Neutrophil (primary cell): ENCODE measurements at regions not wholly inside any gene's neighbourhood (a gene's known extent, or its start where the extent isn't known, plus 50 kb on each side); places are given as distances from the start of the nearest gene placed in this dataset.
"Not testable (repeated sequence)": the region's sequence is repeated elsewhere in the genome, so short reads cannot be mapped to it uniquely, and the experiment has no call there.

ENCODE experiments used
- H3K27ac ChIP-seq: fragments of 200-600 bp; sonication (generic); 2 replicates; pipeline ENCODE4 v1.5.1; 2016; ENCODE audit warnings: mild to moderate bottlenecking, moderate library complexity
- H3K27me3 ChIP-seq: fragments of 200-600 bp; sonication (generic); 2 replicates; pipeline ENCODE4 v1.6.0; 2016; ENCODE audit warnings: mild to moderate bottlenecking
- H3K36me3 ChIP-seq: fragments of 200-600 bp; sonication (generic); 2 replicates; pipeline ENCODE4 v1.5.1; 2017
- H3K4me1 ChIP-seq, 2 experiments: fragments of 200-600 bp in 1 of 2; sonication (generic) in 1 of 2; 1 replicate in 1 of 2; 2 replicates in 1 of 2; pipeline versions ENCODE4 v1.5.1 to v1.6.1; 2013 to 2016; ENCODE audit warnings: low read depth in 1 of 2, low read length in 1 of 2, mild to moderate bottlenecking in 1 of 2, moderate library complexity in 1 of 2; ENCODE audit not compliant: control insufficient read depth in 1 of 2, insufficient read depth in 1 of 2
- H3K4me3 ChIP-seq, 2 experiments: fragments of 200-600 bp in 1 of 2; sonication (generic) in 1 of 2; 1 replicate in 1 of 2; 2 replicates in 1 of 2; pipeline ENCODE4 v1.5.1; 2013 to 2016; ENCODE audit warnings: low read depth in 1 of 2, low read length in 1 of 2, mild to moderate bottlenecking in 1 of 2, moderate library complexity in 1 of 2
- H3K9me3 ChIP-seq: fragments of 200-600 bp; sonication (generic); 2 replicates; pipeline ENCODE4 v1.5.1; 2016
- TF ChIP-seq, protein P1 (sequence below): fragments of 200-600 bp; sonication (generic); IDR thresholded peaks from 2 replicates; pipeline ENCODE4 v1.5.1; 2016; ENCODE audit warnings: antibody characterized with exemption

GRCh38 chr15:96138985-96139384 is 191.5 kb upstream of the NR2F2 start:
- Histone ChIP-seq H3K4me3 (no peak overlapping the region), H3K36me3 (no peaks in the 10 kb centered on the region), H3K27me3 (no peaks in the 10 kb centered on the region), H3K4me1 (no peaks in the 10 kb centered on the region), H3K27ac (no peak overlapping the region), H3K9me3 (no peaks in the 10 kb centered on the region)
- TF ChIP-seq, protein P1, sequence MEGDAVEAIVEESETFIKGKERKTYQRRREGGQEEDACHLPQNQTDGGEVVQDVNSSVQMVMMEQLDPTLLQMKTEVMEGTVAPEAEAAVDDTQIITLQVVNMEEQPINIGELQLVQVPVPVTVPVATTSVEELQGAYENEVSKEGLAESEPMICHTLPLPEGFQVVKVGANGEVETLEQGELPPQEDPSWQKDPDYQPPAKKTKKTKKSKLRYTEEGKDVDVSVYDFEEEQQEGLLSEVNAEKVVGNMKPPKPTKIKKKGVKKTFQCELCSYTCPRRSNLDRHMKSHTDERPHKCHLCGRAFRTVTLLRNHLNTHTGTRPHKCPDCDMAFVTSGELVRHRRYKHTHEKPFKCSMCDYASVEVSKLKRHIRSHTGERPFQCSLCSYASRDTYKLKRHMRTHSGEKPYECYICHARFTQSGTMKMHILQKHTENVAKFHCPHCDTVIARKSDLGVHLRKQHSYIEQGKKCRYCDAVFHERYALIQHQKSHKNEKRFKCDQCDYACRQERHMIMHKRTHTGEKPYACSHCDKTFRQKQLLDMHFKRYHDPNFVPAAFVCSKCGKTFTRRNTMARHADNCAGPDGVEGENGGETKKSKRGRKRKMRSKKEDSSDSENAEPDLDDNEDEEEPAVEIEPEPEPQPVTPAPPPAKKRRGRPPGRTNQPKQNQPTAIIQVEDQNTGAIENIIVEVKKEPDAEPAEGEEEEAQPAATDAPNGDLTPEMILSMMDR: no peak

DNA sequence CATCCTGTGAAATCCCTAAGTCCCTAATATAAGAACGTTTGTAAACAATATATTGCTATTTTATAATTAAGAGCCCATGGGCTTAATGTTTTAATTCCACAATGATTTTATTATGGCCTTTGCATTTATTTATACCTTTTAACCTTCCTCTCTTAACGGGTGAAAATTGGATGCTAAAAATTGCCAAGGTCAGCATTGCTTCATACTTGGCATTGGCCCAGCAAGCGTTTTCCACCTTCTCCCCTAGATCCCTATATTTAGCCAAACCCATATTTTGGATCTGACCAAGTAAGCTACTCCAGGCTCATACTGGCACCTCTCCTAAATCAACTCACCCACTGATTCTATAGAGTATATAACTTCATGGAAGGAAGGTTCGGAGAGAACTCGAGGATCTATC is 188.0 kb upstream of the NR2F2 start:
- H3K27ac ChIP-seq: no peak overlapping the region
- H3K36me3 ChIP-seq: no peaks in the 10 kb centered on the region
- H3K4me1 ChIP-seq: no peaks in the 10 kb centered on the region
- no peak overlapping the region for H3K4me3 ChIP-seq
- no peaks in the 10 kb centered on the region for H3K27me3 ChIP-seq
- TF ChIP-seq, protein P1: no peak
- H3K9me3 ChIP-seq: no peaks in the 10 kb centered on the region

GRCh38 chr15:96144734-96145133 is 185.8 kb upstream of the NR2F2 start:
- H3K4me3 ChIP-seq: no peak overlapping the region
- TF ChIP-seq, protein P1: no peak
- H3K36me3 ChIP-seq: no peaks in the 10 kb centered on the region
- no peak overlapping the region for H3K27ac ChIP-seq
- H3K9me3 ChIP-seq: no peaks in the 10 kb centered on the region
- no peaks in the 10 kb centered on the region for H3K4me1 ChIP-seq
- H3K27me3 ChIP-seq: no peaks in the 10 kb centered on the region

DNA sequence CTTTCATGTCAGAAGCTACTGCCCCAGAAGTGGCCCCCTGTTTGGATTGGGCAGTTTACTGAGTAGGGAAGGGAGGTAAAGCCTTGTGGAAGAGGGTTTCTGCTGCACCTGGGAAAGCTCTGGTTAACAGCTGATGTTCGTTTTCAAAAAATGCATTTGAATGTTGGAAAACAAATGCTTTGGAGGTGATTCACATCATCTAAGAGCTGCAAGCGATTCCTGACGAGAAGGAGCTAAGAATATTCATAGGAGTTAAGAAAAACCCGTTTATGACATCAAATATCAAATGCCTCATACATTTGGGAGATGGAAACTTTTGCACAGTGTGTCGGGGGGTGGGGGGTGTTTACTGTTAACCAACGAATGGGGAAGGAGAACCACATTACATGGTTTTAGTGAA is 183.8 kb upstream of the NR2F2 start:
- no peaks in the 10 kb centered on the region for H3K4me1 ChIP-seq

DNA sequence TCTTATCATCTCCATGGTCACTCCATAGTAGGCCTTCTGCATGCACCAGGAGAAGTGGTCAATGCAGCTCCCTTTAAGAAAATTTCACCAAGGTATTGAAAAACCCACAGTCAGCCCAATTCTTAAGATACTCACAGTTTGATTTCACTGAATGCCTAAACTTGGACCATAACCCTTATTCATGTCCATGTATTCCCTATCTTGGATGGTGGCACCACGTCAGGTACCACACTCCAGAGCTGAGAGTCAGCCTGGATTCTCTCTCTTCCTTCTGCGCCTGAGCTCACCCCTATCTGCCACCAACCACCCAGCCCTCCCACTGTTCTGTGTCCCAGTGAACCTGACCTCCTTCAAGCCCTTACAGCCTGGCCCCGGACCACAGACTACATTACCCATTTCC is 183.2 kb upstream of the NR2F2 start:
- Histone ChIP-seq H3K36me3 (no peaks in the 10 kb centered on the region), H3K27ac (no peak overlapping the region), H3K4me1 (no peaks in the 10 kb centered on the region), H3K4me3 (no peak overlapping the region), H3K9me3 (no peaks in the 10 kb centered on the region), H3K27me3 (no peaks in the 10 kb centered on the region)
- TF ChIP-seq, protein P1: no peak

More for the DNA sequence above, 183.8 kb upstream of the NR2F2 start:
- no peaks in the 10 kb centered on the region for H3K27me3 ChIP-seq
- H3K4me3 ChIP-seq: no peak overlapping the region
- no peak overlapping the region for H3K27ac ChIP-seq
- TF ChIP-seq, protein P1: no peak
- no peaks in the 10 kb centered on the region for H3K9me3 ChIP-seq
- no peaks in the 10 kb centered on the region for H3K36me3 ChIP-seq

- TF ChIP-seq, protein P1: no peak
- H3K27ac ChIP-seq: no peak overlapping the region
Measured at GRCh38 chr15:96150254-96150653, 180.2 kb upstream of the NR2F2 start.

GRCh38 chr15:96151749-96152148 is 178.8 kb upstream of the NR2F2 start:
- not testable (repeated sequence) for H3K27ac ChIP-seq, H3K36me3 ChIP-seq, H3K9me3 ChIP-seq, H3K4me3 ChIP-seq, H3K27me3 ChIP-seq, H3K4me1 ChIP-seq

More at GRCh38 chr15:96150254-96150653, 180.2 kb upstream of the NR2F2 start:
- H3K9me3 ChIP-seq: no peaks in the 10 kb centered on the region
- no peaks in the 10 kb centered on the region for H3K4me1 ChIP-seq
- H3K36me3 ChIP-seq: no peaks in the 10 kb centered on the region
- H3K4me3 ChIP-seq: no peak overlapping the region
- no peaks in the 10 kb centered on the region for H3K27me3 ChIP-seq
